ENCODE measurements at regions not wholly inside any gene's neighbourhood (a gene's known extent, or its start where the extent isn't known, plus 50 kb on each side); places are given as distances from the start of the nearest gene placed in this dataset.

GRCh38 chr13:65093357-65093756 is 2136.8 kb downstream of the PCDH9 start:
- TF ChIP-seq NFIC (IDR thresholded peaks at IDR 0.05) (no peak), EGR1 (IDR thresholded peaks at IDR 0.05) (no peak), CEBPB (IDR thresholded peaks at IDR 0.05) (no peak), CREB1 (IDR thresholded peaks at IDR 0.05; ENCODE audit: low read depth) (no peak), ZBTB7A (IDR thresholded peaks at IDR 0.05; ENCODE audit: low read depth) (no peak), TAF1 (IDR thresholded peaks at IDR 0.05; ENCODE audit: low read depth) (no peak), YY1 (IDR thresholded peaks at IDR 0.05; ENCODE audit: low read depth) (no peak), TCF12 (IDR thresholded peaks at IDR 0.05; ENCODE audit: low read depth) (no peak), FOXM1 (IDR thresholded peaks at IDR 0.05; ENCODE audit: borderline replicate concordance, low read depth) (no peak), EP300 (IDR thresholded peaks at IDR 0.05; ENCODE audit: borderline replicate concordance) (no peak), RAD21 (IDR thresholded peaks at IDR 0.05; ENCODE audit: low read depth) (no peak), TEAD4 (IDR thresholded peaks at IDR 0.05) (no peak)
- TF ChIP-seq, protein P1, sequence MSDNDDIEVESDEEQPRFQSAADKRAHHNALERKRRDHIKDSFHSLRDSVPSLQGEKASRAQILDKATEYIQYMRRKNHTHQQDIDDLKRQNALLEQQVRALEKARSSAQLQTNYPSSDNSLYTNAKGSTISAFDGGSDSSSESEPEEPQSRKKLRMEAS (IDR thresholded peaks at IDR 0.05) = no peak
- TF ChIP-seq, protein P2, sequence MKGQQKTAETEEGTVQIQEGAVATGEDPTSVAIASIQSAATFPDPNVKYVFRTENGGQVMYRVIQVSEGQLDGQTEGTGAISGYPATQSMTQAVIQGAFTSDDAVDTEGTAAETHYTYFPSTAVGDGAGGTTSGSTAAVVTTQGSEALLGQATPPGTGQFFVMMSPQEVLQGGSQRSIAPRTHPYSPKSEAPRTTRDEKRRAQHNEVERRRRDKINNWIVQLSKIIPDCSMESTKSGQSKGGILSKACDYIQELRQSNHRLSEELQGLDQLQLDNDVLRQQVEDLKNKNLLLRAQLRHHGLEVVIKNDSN (IDR thresholded peaks at IDR 0.05) = no peak
- TF ChIP-seq, protein P3, sequence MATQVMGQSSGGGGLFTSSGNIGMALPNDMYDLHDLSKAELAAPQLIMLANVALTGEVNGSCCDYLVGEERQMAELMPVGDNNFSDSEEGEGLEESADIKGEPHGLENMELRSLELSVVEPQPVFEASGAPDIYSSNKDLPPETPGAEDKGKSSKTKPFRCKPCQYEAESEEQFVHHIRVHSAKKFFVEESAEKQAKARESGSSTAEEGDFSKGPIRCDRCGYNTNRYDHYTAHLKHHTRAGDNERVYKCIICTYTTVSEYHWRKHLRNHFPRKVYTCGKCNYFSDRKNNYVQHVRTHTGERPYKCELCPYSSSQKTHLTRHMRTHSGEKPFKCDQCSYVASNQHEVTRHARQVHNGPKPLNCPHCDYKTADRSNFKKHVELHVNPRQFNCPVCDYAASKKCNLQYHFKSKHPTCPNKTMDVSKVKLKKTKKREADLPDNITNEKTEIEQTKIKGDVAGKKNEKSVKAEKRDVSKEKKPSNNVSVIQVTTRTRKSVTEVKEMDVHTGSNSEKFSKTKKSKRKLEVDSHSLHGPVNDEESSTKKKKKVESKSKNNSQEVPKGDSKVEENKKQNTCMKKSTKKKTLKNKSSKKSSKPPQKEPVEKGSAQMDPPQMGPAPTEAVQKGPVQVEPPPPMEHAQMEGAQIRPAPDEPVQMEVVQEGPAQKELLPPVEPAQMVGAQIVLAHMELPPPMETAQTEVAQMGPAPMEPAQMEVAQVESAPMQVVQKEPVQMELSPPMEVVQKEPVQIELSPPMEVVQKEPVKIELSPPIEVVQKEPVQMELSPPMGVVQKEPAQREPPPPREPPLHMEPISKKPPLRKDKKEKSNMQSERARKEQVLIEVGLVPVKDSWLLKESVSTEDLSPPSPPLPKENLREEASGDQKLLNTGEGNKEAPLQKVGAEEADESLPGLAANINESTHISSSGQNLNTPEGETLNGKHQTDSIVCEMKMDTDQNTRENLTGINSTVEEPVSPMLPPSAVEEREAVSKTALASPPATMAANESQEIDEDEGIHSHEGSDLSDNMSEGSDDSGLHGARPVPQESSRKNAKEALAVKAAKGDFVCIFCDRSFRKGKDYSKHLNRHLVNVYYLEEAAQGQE (IDR thresholded peaks at IDR 0.05; ENCODE audit: low read depth) = no peak

DNA sequence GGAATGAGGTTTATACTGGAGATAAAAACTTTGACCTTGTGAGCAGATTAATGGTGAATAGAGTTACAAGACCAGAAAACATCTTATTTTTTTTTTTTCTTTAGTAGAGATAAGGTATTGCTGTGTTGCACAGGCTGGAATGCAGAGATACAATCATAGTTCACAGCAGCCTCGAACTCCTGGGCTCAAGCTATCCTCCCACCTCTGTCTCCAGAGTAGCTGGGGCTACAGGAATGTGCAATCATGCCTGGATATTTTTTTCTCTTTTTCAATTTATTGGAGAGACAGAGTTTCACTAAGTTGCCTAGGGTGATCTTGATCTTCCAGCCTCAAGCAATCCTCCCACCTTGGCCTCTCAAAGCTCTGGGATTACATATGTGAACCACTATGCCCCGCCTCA is 2139.1 kb downstream of the PCDH9 start:
- TF ChIP-seq EP300 (IDR thresholded peaks at IDR 0.05; ENCODE audit: borderline replicate concordance) (no peak), TAF1 (IDR thresholded peaks at IDR 0.05; ENCODE audit: low read depth) (no peak), EGR1 (IDR thresholded peaks at IDR 0.05) (no peak), RAD21 (IDR thresholded peaks at IDR 0.05; ENCODE audit: low read depth) (no peak), FOXM1 (IDR thresholded peaks at IDR 0.05; ENCODE audit: borderline replicate concordance, low read depth) (no peak), YY1 (IDR thresholded peaks at IDR 0.05; ENCODE audit: low read depth) (no peak), NFIC (IDR thresholded peaks at IDR 0.05) (no peak), CEBPB (IDR thresholded peaks at IDR 0.05) (no peak), TCF12 (IDR thresholded peaks at IDR 0.05; ENCODE audit: low read depth) (no peak), ZBTB7A (IDR thresholded peaks at IDR 0.05; ENCODE audit: low read depth) (no peak), TEAD4 (IDR thresholded peaks at IDR 0.05) (no peak)
- TF ChIP-seq, protein P1 (IDR thresholded peaks at IDR 0.05) = no peak
- TF ChIP-seq, protein P3 (IDR thresholded peaks at IDR 0.05; ENCODE audit: low read depth) = no peak

GRCh38 chr13:65090186-65090585 is 2139.9 kb downstream of the PCDH9 start:
- no peak for TF ChIP-seq CREB1 (IDR thresholded peaks at IDR 0.05; ENCODE audit: low read depth)
- TF ChIP-seq TAF1 (IDR thresholded peaks at IDR 0.05; ENCODE audit: low read depth) = no peak
- TF ChIP-seq YY1 (IDR thresholded peaks at IDR 0.05; ENCODE audit: low read depth) = no peak

DNA sequence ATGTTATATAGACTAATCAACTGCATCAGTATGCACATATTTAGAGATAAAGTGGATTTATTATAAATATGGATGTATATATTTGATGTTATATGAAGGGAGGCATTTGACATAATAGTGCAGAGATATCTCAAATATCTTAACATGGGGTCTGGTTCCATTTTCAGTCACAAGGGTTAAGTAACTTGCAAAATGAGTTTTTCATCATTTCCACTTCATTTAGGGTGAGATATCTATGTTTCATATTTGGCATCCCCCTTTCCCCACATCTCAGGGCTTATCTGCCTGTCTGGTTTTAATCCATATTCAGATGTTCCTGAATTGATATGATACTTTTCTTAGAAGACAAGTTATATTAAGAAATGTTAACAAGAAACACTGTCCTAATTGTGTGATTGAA is 2141.2 kb downstream of the PCDH9 start:
- no peak for TF ChIP-seq EGR1 (IDR thresholded peaks at IDR 0.05)
- TF ChIP-seq, protein P3 (IDR thresholded peaks at IDR 0.05; ENCODE audit: low read depth) = no peak
- no peak for TF ChIP-seq EP300 (IDR thresholded peaks at IDR 0.05; ENCODE audit: borderline replicate concordance)
- no peak for TF ChIP-seq CEBPB (IDR thresholded peaks at IDR 0.05)
- TF ChIP-seq, protein P2 (IDR thresholded peaks at IDR 0.05) = no peak
- TF ChIP-seq NFIC (IDR thresholded peaks at IDR 0.05) = no peak
- TF ChIP-seq FOXM1 (IDR thresholded peaks at IDR 0.05; ENCODE audit: borderline replicate concordance, low read depth) = no peak
- TF ChIP-seq, protein P1 (IDR thresholded peaks at IDR 0.05) = no peak
- TF ChIP-seq ZBTB7A (IDR thresholded peaks at IDR 0.05; ENCODE audit: low read depth) = no peak
